K562 (cell line): ENCODE measurements at regions not wholly inside any gene's neighbourhood (a gene's known extent, or its start where the extent isn't known, plus 50 kb on each side); places are given as distances from the start of the nearest gene placed in this dataset.

Source experiments
- ATAC-seq: fragments of 200-7000 bp; cut with Tn5 transposase; 3 replicates; pipeline ENCODE4 v1.9.1; 2020; ENCODE audit warnings: moderate library complexity
- BruUV-seq: library from RNA; stranded (reverse); fragments of 400-500 nt; replicated peaks from 2 replicates; lab custom pipeline; 2021; lab: Mats Ljungman, UMichigan
- CTCF ChIA-PET: fragments of 300-600 bp; formaldehyde crosslinking; extraction: SDS; loops from one replicate; lab custom pipeline; 2021; ENCODE audit warnings: low intra/inter-chr PET ratio; lab: Yijun Ruan, JAX
- POLR2A ChIA-PET: fragments of 300-600, 350-650 bp; sonication (Branson Sonifier 250); formaldehyde crosslinking; extraction: SDS; loops from one replicate; lab custom pipeline; 2021; ENCODE audit warnings: antibody characterized with exemption, inconsistent platforms; lab: Yijun Ruan, JAX
- DNase-seq, 4 experiments: peaks; one replicate each; pipeline versions ENCODE4 v3.0.0 to v3.0.0-alpha.2; 2011 to 2018; ENCODE audit warnings: low spot score in 3 of 4, mixed read lengths in 3 of 4; ENCODE audit errors: extremely low read depth in 1 of 4
- FAIRE-seq: peaks from 2 replicates; lab custom pipeline; 2011; peaks lifted over from hg19 to GRCh38; lab: Jason Lieb, UNC
- H2AFZ ChIP-seq: 2 replicates; pipeline ENCODE4 v1.6.0; 2011; ENCODE audit warnings: low read depth, low read length, control low read depth, inconsistent platforms
- H3K27ac ChIP-seq: fragments of 200-600 bp; 3 replicates; pipeline ENCODE4 v1.8.0; 2011; ENCODE audit warnings: low read depth, mild to moderate bottlenecking, control low read depth, inconsistent platforms, low read length, moderate library complexity, mixed read lengths; ENCODE audit errors: extremely low read depth
- H3K27me3 ChIP-seq, 2 experiments: fragments of 300-600 bp in 1 of 2; 2 replicates in 1 of 2; 3 replicates in 1 of 2; pipeline versions ENCODE4 v1.6.0 to v1.8.0; 2011; ENCODE audit warnings: inconsistent platforms in 2 of 2, low read length in 2 of 2, mild to moderate bottlenecking in 1 of 2, mixed read lengths in 1 of 2, moderate library complexity in 1 of 2; ENCODE audit not compliant: control insufficient read depth in 2 of 2, insufficient read depth in 2 of 2
- H3K36me3 ChIP-seq: fragments of 300-600 bp; 3 replicates; pipeline ENCODE4 v1.8.0; 2011; ENCODE audit warnings: mild to moderate bottlenecking, low read length, inconsistent platforms; ENCODE audit not compliant: control insufficient read depth, insufficient read depth
- H3K4me1 ChIP-seq, 2 experiments: fragments of 200-600 bp in 1 of 2; replicated peaks in 1 of 2; 2 replicates in 1 of 2; 3 replicates in 1 of 2; pipeline versions ENCODE4 v1.5.1 to v1.8.0; 2011; ENCODE audit warnings: inconsistent platforms in 2 of 2, low read length in 2 of 2, mild to moderate bottlenecking in 1 of 2, mixed read lengths in 1 of 2, moderate library complexity in 1 of 2; ENCODE audit not compliant: control insufficient read depth in 2 of 2, insufficient read depth in 2 of 2
- H3K4me2 ChIP-seq: 2 replicates; pipeline ENCODE4 v1.6.1; 2011; ENCODE audit warnings: low read length, control low read depth, inconsistent platforms, mixed read lengths; ENCODE audit not compliant: insufficient read depth
- H3K4me3 ChIP-seq: fragments of 200-600 bp; sonication (generic), shearing (Covaris generic); 2 replicates; pipeline ENCODE4 v1.5.1; 2016; ENCODE audit warnings: control low read depth, inconsistent platforms
- H3K79me2 ChIP-seq: fragments of 200-600 bp; 3 replicates; pipeline ENCODE4 v1.8.0; 2011; ENCODE audit warnings: low read length, inconsistent platforms; ENCODE audit not compliant: control insufficient read depth, insufficient read depth
- H3K9ac ChIP-seq, 2 experiments: 2 replicates each; pipeline versions ENCODE4 v1.6.0 to v1.6.1; 2011; ENCODE audit warnings: low read depth in 2 of 2, low read length in 2 of 2, control low read depth in 1 of 2, inconsistent platforms in 1 of 2, mild to moderate bottlenecking in 1 of 2, mixed read lengths in 1 of 2; ENCODE audit not compliant: insufficient read depth in 1 of 2
- H3K9me1 ChIP-seq: one replicate; pipeline ENCODE4 v1.6.0; 2011; ENCODE audit warnings: inconsistent platforms, mild to moderate bottlenecking, low read length, moderate library complexity; ENCODE audit not compliant: control insufficient read depth, insufficient read depth
- H3K9me3 ChIP-seq: replicated peaks from 2 replicates; pipeline ENCODE4 v1.5.1; 2011; ENCODE audit warnings: low read depth, low read length, inconsistent platforms; ENCODE audit not compliant: control insufficient read depth, insufficient read depth
- H4K20me1 ChIP-seq: replicated peaks from 2 replicates; pipeline ENCODE4 v1.6.1; 2011; ENCODE audit warnings: low read length, inconsistent platforms, mixed read lengths; ENCODE audit not compliant: control insufficient read depth, insufficient read depth
- ATF7 ChIP-seq: fragments of 450-650 bp; IDR thresholded peaks from 2 replicates; pipeline ENCODE4 v1.7.1; 2014; ENCODE audit warnings: mild to moderate bottlenecking, moderate library complexity
- E2F4 ChIP-seq: sonication (generic); formaldehyde crosslinking; IDR thresholded peaks from 2 replicates; pipeline ENCODE4 v1.8.0; 2022; ENCODE audit warnings: mild to moderate bottlenecking, low read depth, missing genetic modification reagents
- HINFP ChIP-seq: fragments of 450-650 bp; conservative IDR thresholded peaks from 2 replicates; pipeline ENCODE4 v1.6.1; 2016; ENCODE audit warnings: missing genetic modification characterization, low read depth, mild to moderate bottlenecking, control low read depth, missing compliant biosample characterization
- KLF6 ChIP-seq: fragments of 250-450 bp; sonication (Bioruptor Pico); IDR thresholded peaks from 2 replicates; pipeline ENCODE4 v1.4.0; 2020; ENCODE audit warnings: mild to moderate bottlenecking, moderate library complexity, borderline replicate concordance
- MTA2 ChIP-seq: fragments of 450-650 bp; IDR thresholded peaks from 2 replicates; pipeline ENCODE4 v1.6.1; 2016; ENCODE audit warnings: low read depth
- POLR2G ChIP-seq: fragments of 200-400 bp; formaldehyde crosslinking; IDR thresholded peaks from 2 replicates; pipeline ENCODE4 v1.6.1; 2017; ENCODE audit warnings: low read depth, mild to moderate bottlenecking, antibody characterized with exemption, low read length, moderate library complexity
- PURB ChIP-seq: sonication (generic); formaldehyde crosslinking; IDR thresholded peaks from 2 replicates; pipeline ENCODE4 v1.9.0; 2021; ENCODE audit warnings: low read depth, mild to moderate bottlenecking, missing genetic modification reagents
- SRSF1 ChIP-seq: fragments of 200-400 bp; formaldehyde crosslinking; IDR thresholded peaks from 2 replicates; pipeline ENCODE4 v1.6.1; 2017; ENCODE audit warnings: mild to moderate bottlenecking, low read depth, low read length, moderate library complexity
- SRSF7 ChIP-seq: fragments of 200-400 bp; formaldehyde crosslinking; optimal IDR thresholded peaks from 2 replicates; pipeline ENCODE3; 2017; ENCODE audit warnings: mild to moderate bottlenecking, low read depth, low read length
- SUPT5H ChIP-seq: fragments of 450-650 bp; IDR thresholded peaks from 2 replicates; pipeline ENCODE4 v1.6.1; 2016
- TRIM24 ChIP-seq, 2 experiments: fragments of 450-650 bp; IDR thresholded peaks; 2 replicates each; pipeline ENCODE4 v1.6.1; 2016
- ZKSCAN3 ChIP-seq: fragments of 250-450 bp; sonication (Bioruptor Pico); IDR thresholded peaks from 2 replicates; pipeline ENCODE4 v1.4.0; 2020
- ZNF146 ChIP-seq: IDR thresholded peaks from one replicate; pipeline ENCODE4 v1.6.1; 2018; ENCODE audit warnings: missing compliant biosample characterization; ENCODE audit not compliant: unreplicated experiment
- ZNF212 ChIP-seq: fragments of 450-650 bp; formaldehyde crosslinking; IDR thresholded peaks from 2 replicates; pipeline ENCODE4 v1.4.0; 2020; ENCODE audit warnings: mild to moderate bottlenecking
- ZNF668 ChIP-seq: fragments of 250-450 bp; sonication (Bioruptor Pico); IDR thresholded peaks from 2 replicates; pipeline ENCODE4 v1.8.0; 2022; ENCODE audit warnings: mild to moderate bottlenecking, inconsistent platforms
- WGBS: fragments of 100-300 bp; shearing (Covaris generic); methylation state at CpG from one replicate; pipeline ENCODE4 v1.1.6; 2016; ENCODE audit warnings: low coverage, mixed read lengths; ENCODE audit not compliant: insufficient coverage; ENCODE audit errors: missing lambda C conversion rate; 5-methylcytosine and 5-hydroxymethylcytosine counted together
- in situ Hi-C: fragments of 300-500 bp; cut with MboI; formaldehyde crosslinking; loops from 4 replicates; pipeline ENCODE4 v1.15.0; 2018; ENCODE audit warnings: inconsistent platforms, mixed read lengths
- intact Hi-C: fragments of 100-400 bp; cut with micrococcal nuclease; formaldehyde crosslinking; loops from 2 replicates; pipeline ENCODE4 v1.14.2; 2022

GRCh38 chr2:64804651-64805050, 150.9 kb upstream of the SERTAD2 start:
- DNase-seq, result no peak
- Histone ChIP-seq H3K9ac (no peak overlapping the region), H2AFZ (no peak overlapping the region), H3K36me3 (no peaks in the 10 kb centered on the region), H3K27me3 (no peaks in the 10 kb centered on the region), H3K4me3 (no peak overlapping the region), H4K20me1 (no peaks in the 10 kb centered on the region), H3K27ac (no peak overlapping the region), H3K9me3 (no peaks in the 10 kb centered on the region)
- POLR2A ChIA-PET, result interaction anchor here (0.6 to 1.8 kb wide), 2 partner anchors 9 to 12 kb away, joined by 3 to 4 read pairs; no protein-coding TSS in a partner anchor
- WGBS, result 27% methylated on average over 3 of the region's 3 CpGs
- no peak for TF ChIP-seq TRIM24 (IDR thresholded peaks at IDR 0.05)
- TF ChIP-seq E2F4 (CRISPR knock-in tag), result no peak
- TF ChIP-seq HINFP (tag), result no peak
- TF ChIP-seq POLR2G, result no peak
- TF ChIP-seq ZNF146 (CRISPR knock-in tag), result no peak
- no peak for TF ChIP-seq ZNF212 (CRISPR knock-in tag)
- no peak for TF ChIP-seq ZNF668 (CRISPR knock-in tag)
- TF ChIP-seq SRSF7, result no peak
- no peak for TF ChIP-seq ZKSCAN3 (CRISPR knock-in tag)
- TF ChIP-seq ATF7, result no peak
- TF ChIP-seq KLF6 (CRISPR knock-in tag), result no peak
- TF ChIP-seq MTA2, result no peak
- no peak for TF ChIP-seq PURB (CRISPR knock-in tag)
- TF ChIP-seq SUPT5H, result no peak
- no peak for TF ChIP-seq SRSF1
- TF ChIP-seq, all 486 proteins: peak for 0
- Histone ChIP-seq H3K79me2 (no peaks in the 10 kb centered on the region), H3K4me2 (no peak overlapping the region), H3K9me1 (no peaks in the 10 kb centered on the region), H3K4me1 (peaks cover 0 to 5% of the 10 kb centered on the region in 2 experiments; a peak in 2 of 5 replicates)
- BruUV-seq, result no TSS peak
- no peak for ATAC-seq
- FAIRE-seq, result no peak
- in situ Hi-C loops, result no loop called here
- intact Hi-C loops, result no loop called here
- CTCF ChIA-PET, result no interaction called here
